ENCODE measurements at regions not wholly inside any gene's neighbourhood (a gene's known extent, or its start where the extent isn't known, plus 50 kb on each side); places are given as distances from the start of the nearest gene placed in this dataset.

GRCh38 chr4:185898413-185898812 lies 86.4 kb upstream of the SORBS2 start:
- TF ChIP-seq FOSL2 (IDR thresholded peaks at IDR 0.05; ENCODE audit: borderline replicate concordance, low read depth) (no peak), GABPA (IDR thresholded peaks at IDR 0.05; ENCODE audit: low read depth) (no peak), NFIC (IDR thresholded peaks at IDR 0.05; ENCODE audit: borderline replicate concordance) (no peak), REST (IDR thresholded peaks at IDR 0.05; ENCODE audit: low read depth, low read length) (no peak), POLR2AphosphoS5 (IDR thresholded peaks at IDR 0.05; ENCODE audit: low read depth, low read length) (no peak), TCF12 (IDR thresholded peaks at IDR 0.05) (no peak), MEF2A (IDR thresholded peaks at IDR 0.05; ENCODE audit: borderline replicate concordance, low read depth) (no peak), RFX5 (IDR thresholded peaks at IDR 0.05; ENCODE audit: low read length) (no peak), SMC3 (IDR thresholded peaks at IDR 0.05; ENCODE audit: low read depth, low read length) (no peak), CTCF (IDR thresholded peaks at IDR 0.05) (no peak), CHD2 (IDR thresholded peaks at IDR 0.05; ENCODE audit: low read length, partially characterized antibody) (no peak), RCOR1 (IDR thresholded peaks at IDR 0.05; ENCODE audit: low read length) (no peak), ZBTB33 (IDR thresholded peaks at IDR 0.05; ENCODE audit: borderline replicate concordance, low read depth) (no peak), EP300 (IDR thresholded peaks at IDR 0.05; ENCODE audit: borderline replicate concordance in 1 of 2, low read depth in 1 of 2, low read length in 1 of 2) (no peak)
- Histone ChIP-seq H3K4me3 (ENCODE audit: low read depth in 2 of 2, low read length in 1 of 2) (no peak overlapping the region), H3F3A (replicated peaks; ENCODE audit: insufficient read depth) (no peaks in the 10 kb centered on the region), H4K20me1 (ENCODE audit: insufficient read depth) (no peaks in the 10 kb centered on the region), H3K9me2 (no peaks in the 10 kb centered on the region), H3K9me3 (no peaks in the 10 kb centered on the region), H3K79me2 (ENCODE audit: insufficient read depth) (no peaks in the 10 kb centered on the region), H3K36me3 (replicated peaks in 1 of 2; ENCODE audit: control insufficient read depth in 1 of 2, insufficient read depth in 2 of 2, low read length in 1 of 2) (no peaks in the 10 kb centered on the region), H3K27me3 (ENCODE audit: insufficient read depth) (no peaks in the 10 kb centered on the region), H3K27ac (ENCODE audit: low read depth in 2 of 2, low read length in 1 of 2) (no peak overlapping the region), H3K4me2 (no peak overlapping the region), H3K9ac (no peak overlapping the region), H2AFZ (ENCODE audit: low read depth) (no peak overlapping the region), H3K4me1 (ENCODE audit: control insufficient read depth in 1 of 2, insufficient read depth in 2 of 2, low read depth in 1 of 2, low read length in 1 of 2) (peaks cover 0 to 2% of the 10 kb centered on the region in 2 experiments; a peak in 1 of 4 replicates)
- ChIA-PET POLR2A (interaction anchor here (0.6 kb wide), 1 partner anchor 101 kb away, joined by 3 read pairs; no protein-coding TSS in a partner anchor), CTCF (interaction anchor here (0.9 to 1.3 kb wide), 2 partner anchors 15 to 260 kb away, joined by 3 read pairs; no protein-coding TSS in a partner anchor)
- no peak for DNase-seq
- WGBS (ENCODE audit: low lambda C conversion rate) = 63% methylated on average over 8 of the region's 8 CpGs
